ENCODE measurements at regions not wholly inside any gene's neighbourhood (a gene's known extent, or its start where the extent isn't known, plus 50 kb on each side); places are given as distances from the start of the nearest gene placed in this dataset.

GRCh38 chr4:11116940-11117339, 311.8 kb downstream of the HS3ST1 start:
- Histone ChIP-seq H3K9ac (ENCODE audit: low read length in 3 of 3) (no peak overlapping the region), H3K9me3 (ENCODE audit: control insufficient read depth in 2 of 3, insufficient read depth in 1 of 3, low read length in 3 of 3) (no peaks in the 10 kb centered on the region), H3K4me3 (ENCODE audit: low read length in 3 of 3) (no peak overlapping the region), H3K4me1 (ENCODE audit: control insufficient read depth in 2 of 3, insufficient read depth in 2 of 3, low read depth in 1 of 3, low read length in 3 of 3) (no peaks in the 10 kb centered on the region), H3K36me3 (ENCODE audit: control insufficient read depth in 2 of 3, insufficient read depth in 3 of 3, low read length in 3 of 3) (no peaks in the 10 kb centered on the region), H3K27me3 (ENCODE audit: control insufficient read depth, insufficient read depth, low read length) (no peaks in the 10 kb centered on the region), H3K27ac (ENCODE audit: low read depth in 2 of 2, low read length in 2 of 2) (no peak overlapping the region)
- FAIRE-seq (no peak), DNase-seq (no peak)
- no peak for TF ChIP-seq CTCF (IDR thresholded peaks at IDR 0.05; ENCODE audit: borderline replicate concordance, extremely low read depth, insufficient read depth)
- intact Hi-C loops (cut with DNase I) = no loop called here

- Histone ChIP-seq H3K4me1 (ENCODE audit: control insufficient read depth in 2 of 3, insufficient read depth in 2 of 3, low read depth in 1 of 3, low read length in 3 of 3) (no peaks in the 10 kb centered on the region), H3K9me3 (ENCODE audit: control insufficient read depth in 2 of 3, insufficient read depth in 1 of 3, low read length in 3 of 3) (no peaks in the 10 kb centered on the region), H3K27me3 (ENCODE audit: control insufficient read depth, insufficient read depth, low read length) (no peaks in the 10 kb centered on the region), H3K9ac (ENCODE audit: low read length in 3 of 3) (no peak overlapping the region), H3K4me3 (ENCODE audit: low read length in 3 of 3) (no peak overlapping the region), H3K27ac (ENCODE audit: low read depth in 2 of 2, low read length in 2 of 2) (no peak overlapping the region), H3K36me3 (ENCODE audit: control insufficient read depth in 2 of 3, insufficient read depth in 3 of 3, low read length in 3 of 3) (no peaks in the 10 kb centered on the region)
- no peak for FAIRE-seq
- TF ChIP-seq CTCF (IDR thresholded peaks at IDR 0.05; ENCODE audit: borderline replicate concordance, extremely low read depth, insufficient read depth) = no peak
- DNase-seq = peak in 1 of 5 donors; percentile 10
- intact Hi-C loops (cut with DNase I) = no loop called here
These were observed 316.8 kb downstream of the HS3ST1 start for GRCh38 chr4:11111876-11112275.

- no peak for TF ChIP-seq CTCF (IDR thresholded peaks at IDR 0.05; ENCODE audit: borderline replicate concordance, extremely low read depth, insufficient read depth)
- H3K36me3 ChIP-seq (ENCODE audit: control insufficient read depth in 2 of 3, insufficient read depth in 3 of 3, low read length in 3 of 3) = no peaks in the 10 kb centered on the region
- FAIRE-seq (no peak), DNase-seq (no peak)
- no peaks in the 10 kb centered on the region for H3K27me3 ChIP-seq (ENCODE audit: control insufficient read depth, insufficient read depth, low read length)
- no peaks in the 10 kb centered on the region for H3K9me3 ChIP-seq (ENCODE audit: control insufficient read depth in 2 of 3, insufficient read depth in 1 of 3, low read length in 3 of 3)
- H3K27ac ChIP-seq (ENCODE audit: low read depth in 2 of 2, low read length in 2 of 2) = no peak overlapping the region
- no peaks in the 10 kb centered on the region for H3K4me1 ChIP-seq (ENCODE audit: control insufficient read depth in 2 of 3, insufficient read depth in 2 of 3, low read depth in 1 of 3, low read length in 3 of 3)
- intact Hi-C loops (cut with DNase I) = no loop called here
- no peak overlapping the region for H3K9ac ChIP-seq (ENCODE audit: low read length in 3 of 3)
- no peak overlapping the region for H3K4me3 ChIP-seq (ENCODE audit: low read length in 3 of 3)
These were observed 317.3 kb downstream of the HS3ST1 start for GRCh38 chr4:11111370-11111769.

- DNase-seq (no peak), FAIRE-seq (no peak)
- Histone ChIP-seq H3K4me3 (ENCODE audit: low read length in 3 of 3) (no peak overlapping the region), H3K4me1 (ENCODE audit: control insufficient read depth in 2 of 3, insufficient read depth in 2 of 3, low read depth in 1 of 3, low read length in 3 of 3) (no peaks in the 10 kb centered on the region), H3K9me3 (ENCODE audit: control insufficient read depth in 2 of 3, insufficient read depth in 1 of 3, low read length in 3 of 3) (no peaks in the 10 kb centered on the region), H3K36me3 (ENCODE audit: control insufficient read depth in 2 of 3, insufficient read depth in 3 of 3, low read length in 3 of 3) (no peaks in the 10 kb centered on the region), H3K27ac (ENCODE audit: low read depth in 2 of 2, low read length in 2 of 2) (no peak overlapping the region), H3K27me3 (ENCODE audit: control insufficient read depth, insufficient read depth, low read length) (no peaks in the 10 kb centered on the region), H3K9ac (ENCODE audit: low read length in 3 of 3) (no peak overlapping the region)
- TF ChIP-seq CTCF (IDR thresholded peaks at IDR 0.05; ENCODE audit: borderline replicate concordance, extremely low read depth, insufficient read depth) = no peak
- intact Hi-C loops (cut with DNase I) = no loop called here
These were observed 321.9 kb downstream of the HS3ST1 start for GRCh38 chr4:11106759-11107158.

All from kidney (tissue), 13 donors.